HG03565 (cell line): ENCODE measurements at regions not wholly inside any gene's neighbourhood (a gene's known extent, or its start where the extent isn't known, plus 50 kb on each side); places are given as distances from the start of the nearest gene placed in this dataset.
"Not testable (repeated sequence)": the region's sequence is repeated elsewhere in the genome, so short reads cannot be mapped to it uniquely, and the experiment has no call there.

Source experiments
- ATAC-seq: cut with Tn5 transposase; IDR thresholded peaks from one replicate; pipeline ENCODE4 v1.9.1; 2021; ENCODE audit warnings: mild to moderate bottlenecking, moderate library complexity; ENCODE audit not compliant: unreplicated experiment

- ATAC-seq: no peak
These were observed 92.7 kb downstream of the C12orf75 start for GRCh38 chr12:105423237-105423636.

DNA sequence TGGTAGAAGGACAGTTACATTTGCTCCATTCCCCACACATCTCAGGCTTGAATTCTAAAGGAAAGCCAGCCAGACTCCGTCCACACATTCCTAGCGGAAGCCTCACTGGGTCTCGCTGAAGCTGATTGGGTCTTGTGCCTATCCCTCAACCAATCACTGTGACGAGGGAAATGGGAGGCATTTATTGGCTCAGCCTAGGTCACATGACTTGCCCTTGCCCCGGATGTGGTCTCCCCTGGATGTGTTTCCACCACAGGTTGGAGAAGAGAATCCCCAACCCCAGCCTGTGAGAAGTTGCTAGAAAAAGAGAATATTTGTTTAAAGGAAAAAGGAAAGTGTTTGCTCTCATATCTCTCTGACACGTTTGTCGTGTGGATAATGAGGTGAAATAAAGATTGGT lies 93.4 kb downstream of the C12orf75 start:
- no peak for ATAC-seq

- no peak for ATAC-seq
These were observed 95.0 kb downstream of the C12orf75 start for GRCh38 chr12:105425254-105426174.

- ATAC-seq: no peak
These were observed 96.3 kb downstream of the C12orf75 start for GRCh38 chr12:105426766-105427165.

DNA sequence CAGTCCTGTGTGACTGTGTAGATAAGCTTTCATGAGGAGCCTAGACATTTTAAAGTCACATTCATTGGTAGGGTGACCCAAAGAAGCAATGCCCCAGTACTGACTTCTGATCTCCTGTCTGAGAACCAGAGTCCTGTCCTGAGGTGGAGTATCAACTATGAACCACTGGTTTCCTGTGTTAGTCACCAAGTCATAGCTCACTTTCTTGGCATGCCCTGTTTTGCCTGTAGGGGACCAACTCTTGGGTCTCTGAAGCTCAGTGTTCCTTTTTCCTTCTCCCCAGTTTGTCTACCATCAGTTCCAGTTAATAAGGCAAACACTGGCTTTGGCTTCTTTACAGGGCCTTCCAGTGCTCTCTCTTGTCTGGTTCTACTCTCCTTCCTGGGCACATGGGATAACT lies 97.4 kb downstream of the C12orf75 start:
- no peak for ATAC-seq

DNA sequence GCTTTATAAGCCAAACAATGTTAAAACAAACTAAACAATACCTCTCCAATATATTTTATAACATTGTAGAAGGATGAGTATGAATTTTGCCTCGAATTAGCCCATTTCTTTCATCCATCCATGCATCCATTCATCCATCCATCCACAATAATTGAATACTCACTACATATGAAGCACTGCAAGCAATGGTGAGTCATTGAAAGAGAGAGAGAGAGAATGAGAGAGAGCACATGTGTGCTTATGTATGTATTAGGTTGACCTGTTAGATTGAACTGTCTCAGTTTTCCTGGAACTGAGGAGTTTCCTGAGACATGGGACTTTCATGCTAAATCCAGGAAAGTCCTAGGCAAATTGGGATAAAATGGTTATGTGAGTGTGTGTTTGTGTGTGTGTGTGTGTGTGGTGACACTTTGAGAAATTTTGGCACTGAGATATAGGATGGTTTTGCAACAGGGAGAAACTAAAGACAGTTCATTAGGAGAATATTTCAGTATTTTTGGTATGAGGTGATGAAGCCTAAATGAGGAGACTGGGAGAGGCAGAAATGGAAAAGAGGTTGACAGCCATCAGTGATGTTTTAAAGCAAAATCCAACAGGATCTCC lies 98.4 kb downstream of the C12orf75 start:
- no peak for ATAC-seq

DNA sequence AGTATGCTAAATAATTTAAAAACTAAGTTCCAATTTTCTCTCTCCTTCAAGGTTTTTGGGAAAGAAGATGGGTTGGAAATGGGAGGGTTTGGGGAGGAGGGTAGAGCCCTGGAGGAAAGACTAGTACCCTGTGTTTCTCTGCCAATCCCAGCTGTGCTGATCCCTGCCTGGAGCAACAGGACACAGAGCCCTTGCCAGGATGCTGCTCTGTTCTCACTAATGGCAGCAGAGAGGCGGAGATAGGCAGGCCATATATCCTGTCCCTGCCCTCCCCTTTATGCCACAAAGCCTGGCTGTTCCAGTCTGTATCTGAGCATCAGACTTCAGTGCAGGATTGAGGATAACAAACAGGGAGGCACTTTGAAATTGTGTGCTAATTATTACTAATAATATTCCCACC lies 99.0 kb downstream of the C12orf75 start:
- no peak for ATAC-seq

- no peak for ATAC-seq
These were observed 101.1 kb downstream of the C12orf75 start for GRCh38 chr12:105431537-105432100.

DNA sequence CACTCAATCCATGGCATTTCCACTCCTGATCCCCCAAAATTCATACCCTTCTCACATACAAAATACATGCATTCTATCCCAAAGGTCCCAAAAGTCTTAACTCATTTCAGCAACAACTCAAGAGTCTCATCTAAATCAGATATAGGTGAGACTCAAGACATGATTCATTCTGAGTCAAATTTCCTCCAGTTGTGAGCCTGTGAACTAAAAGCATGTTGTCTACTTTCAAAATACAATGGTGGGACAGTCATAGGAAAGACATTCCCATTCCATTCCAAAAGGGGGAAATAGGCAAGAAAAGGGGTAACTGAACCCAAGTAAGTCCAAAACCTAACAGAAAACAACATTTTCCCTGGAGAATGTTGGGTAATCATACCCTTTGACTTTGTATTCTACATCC lies 103.3 kb downstream of the C12orf75 start:
- no peak for ATAC-seq

GRCh38 chr12:105436636-105437035 lies 106.1 kb downstream of the C12orf75 start:
- ATAC-seq: no peak

- ATAC-seq: no peak
These were observed 109.7 kb downstream of the C12orf75 start for GRCh38 chr12:105440037-105440664.

DNA sequence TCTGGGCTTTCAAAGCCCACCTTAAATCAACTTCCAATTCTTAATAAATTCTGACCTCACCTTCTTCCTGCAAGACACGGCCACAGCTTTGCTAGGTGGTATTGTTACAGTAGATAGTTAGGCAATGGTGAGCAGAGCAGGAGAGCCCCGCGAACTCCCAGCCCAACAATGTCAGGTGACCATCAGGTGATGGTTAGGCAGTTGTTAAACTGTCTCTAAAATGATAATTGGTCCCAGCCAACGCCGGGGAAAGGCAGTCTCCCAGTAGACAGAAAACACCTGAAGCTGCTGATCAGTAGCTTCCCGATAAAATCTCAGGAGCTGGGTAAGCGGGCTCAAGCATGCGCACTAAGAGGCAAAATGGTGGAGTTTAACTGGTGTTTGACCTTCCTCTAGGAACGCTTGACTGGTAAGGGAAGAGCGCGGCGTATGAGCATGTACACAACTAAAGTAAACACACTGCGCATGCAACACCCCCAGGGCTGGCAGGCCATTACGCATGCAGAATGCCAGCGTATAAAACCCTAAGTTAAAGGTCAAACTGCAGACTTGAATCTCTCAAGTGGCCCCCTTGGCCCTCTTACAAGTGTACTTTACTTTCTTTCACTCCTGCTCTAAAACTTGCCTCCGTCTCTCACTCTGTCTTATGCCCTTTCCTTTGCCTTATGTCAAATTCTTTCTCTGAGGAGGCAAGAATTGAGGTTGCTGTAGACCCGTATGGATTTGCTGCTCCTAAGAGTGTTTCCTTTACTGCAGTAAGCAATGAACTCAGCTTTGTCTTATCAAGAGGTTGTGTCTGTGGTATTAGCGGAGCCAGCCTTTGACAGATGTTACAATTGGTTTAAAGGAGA lies 113.5 kb downstream of the C12orf75 start:
- no peak for ATAC-seq

- no peak for ATAC-seq
These were observed 114.2 kb downstream of the C12orf75 start for GRCh38 chr12:105444653-105445102.

GRCh38 chr12:105445249-105445648 lies 114.8 kb downstream of the C12orf75 start:
- ATAC-seq: no peak

DNA sequence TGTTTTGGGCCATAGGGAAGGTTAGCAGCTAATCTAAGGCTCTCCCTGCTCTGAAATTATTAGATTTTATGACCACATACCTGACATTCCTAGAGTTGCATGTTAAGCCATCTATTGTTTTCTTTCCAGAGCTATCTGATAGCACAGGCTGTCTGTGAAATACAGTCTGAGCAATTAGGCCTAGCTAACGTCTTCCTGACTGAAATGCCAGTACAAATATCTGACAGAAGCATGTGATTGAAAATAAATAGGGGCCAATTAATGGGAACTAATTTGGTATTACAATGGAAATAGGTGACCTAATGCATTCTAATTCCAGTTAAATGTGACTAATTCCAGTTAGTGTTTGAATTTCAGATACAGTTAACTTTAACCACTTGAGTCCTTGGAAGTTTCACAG lies 115.2 kb downstream of the C12orf75 start:
- ATAC-seq: no peak

GRCh38 chr12:105446460-105446859 lies 116.0 kb downstream of the C12orf75 start:
- not testable (repeated sequence) for ATAC-seq

- no peak for ATAC-seq
These were observed 118.9 kb downstream of the C12orf75 start for GRCh38 chr12:105449431-105449830.

- ATAC-seq: no peak
These were observed 120.7 kb downstream of the C12orf75 start for GRCh38 chr12:105451211-105451610.

GRCh38 chr12:105451798-105452197 lies 121.3 kb downstream of the C12orf75 start:
- no peak for ATAC-seq

- ATAC-seq: no peak
These were observed 122.8 kb downstream of the C12orf75 start for GRCh38 chr12:105453316-105453715.
